NCI-H2107 treated with DMSO at 0.1 percent for 48 hours (cell line): ENCODE measurements at regions not wholly inside any gene's neighbourhood (a gene's known extent, or its start where the extent isn't known, plus 50 kb on each side); places are given as distances from the start of the nearest gene placed in this dataset.
"Not testable (repeated sequence)": the region's sequence is repeated elsewhere in the genome, so short reads cannot be mapped to it uniquely, and the experiment has no call there.

Experiments
- DNase-seq: peaks from one replicate; lab custom pipeline; 2025; ENCODE audit not compliant: unreplicated experiment; lab: John Stamatoyannopoulos, UW

- DNase-seq = no peak
Observed at GRCh38 chr9:85487872-85488271, 253.9 kb downstream of the AGTPBP1 start.

- no peak for DNase-seq
Observed at GRCh38 chr9:85484235-85484634, 257.5 kb downstream of the AGTPBP1 start.

- DNase-seq = no peak
Observed at GRCh38 chr9:85483208-85483607, 258.5 kb downstream of the AGTPBP1 start.

GRCh38 chr9:85479305-85479704, 262.4 kb downstream of the AGTPBP1 start:
- no peak for DNase-seq

GRCh38 chr9:85478847-85479246, 262.9 kb downstream of the AGTPBP1 start:
- DNase-seq = no peak

GRCh38 chr9:85474896-85475295, 266.9 kb downstream of the AGTPBP1 start:
- DNase-seq = not testable (repeated sequence)

GRCh38 chr9:85471791-85472190, 270.0 kb downstream of the AGTPBP1 start:
- DNase-seq = no peak

GRCh38 chr9:85469041-85469440, 272.7 kb downstream of the AGTPBP1 start:
- DNase-seq = no peak

- DNase-seq = no peak
Observed at GRCh38 chr9:85466834-85467233, 274.9 kb downstream of the AGTPBP1 start.

GRCh38 chr9:85458114-85458864, 283.5 kb downstream of the AGTPBP1 start:
- not testable (repeated sequence) for DNase-seq

- no peak for DNase-seq
Observed at GRCh38 chr9:85453850-85454249, 287.9 kb downstream of the AGTPBP1 start.

GRCh38 chr9:85452841-85453240, 288.9 kb downstream of the AGTPBP1 start:
- no peak for DNase-seq

GRCh38 chr9:85451680-85452079, 290.1 kb downstream of the AGTPBP1 start:
- DNase-seq = no peak

GRCh38 chr9:85445887-85446286, 295.9 kb downstream of the AGTPBP1 start:
- no peak for DNase-seq

GRCh38 chr9:85444243-85444642, 297.5 kb downstream of the AGTPBP1 start:
- DNase-seq = no peak

GRCh38 chr9:85443190-85443598, 298.6 kb downstream of the AGTPBP1 start:
- DNase-seq = no peak

GRCh38 chr9:85439791-85440190, 302.0 kb downstream of the AGTPBP1 start:
- DNase-seq = no peak

GRCh38 chr9:85433956-85434355, 307.8 kb downstream of the AGTPBP1 start:
- DNase-seq = not testable (repeated sequence)

GRCh38 chr9:85433551-85433950, 308.2 kb downstream of the AGTPBP1 start:
- not testable (repeated sequence) for DNase-seq

GRCh38 chr9:85433046-85433445, 308.7 kb downstream of the AGTPBP1 start:
- DNase-seq = no peak

GRCh38 chr9:85432599-85432998, 309.2 kb downstream of the AGTPBP1 start:
- no peak for DNase-seq

- no peak for DNase-seq
Observed at GRCh38 chr9:85431339-85432102, 310.2 kb downstream of the AGTPBP1 start.
